GM21390 (cell line): ENCODE measurements at regions not wholly inside any gene's neighbourhood (a gene's known extent, or its start where the extent isn't known, plus 50 kb on each side); places are given as distances from the start of the nearest gene placed in this dataset.

Source experiments
- ATAC-seq: cut with Tn5 transposase; IDR thresholded peaks from one replicate; pipeline ENCODE4 v1.9.1; 2021; ENCODE audit not compliant: unreplicated experiment

- no peak for ATAC-seq
Measured at GRCh38 chr5:124591583-124591982, 154.9 kb downstream of the ZNF608 start.

- no peak for ATAC-seq
Measured at GRCh38 chr5:124590686-124591085, 155.8 kb downstream of the ZNF608 start.

GRCh38 chr5:124587280-124587679 is 159.2 kb downstream of the ZNF608 start:
- ATAC-seq = no peak

GRCh38 chr5:124584991-124585715 is 161.3 kb downstream of the ZNF608 start:
- no peak for ATAC-seq

- peak; percentile 99 for ATAC-seq
Measured at GRCh38 chr5:124583469-124584350, 162.7 kb downstream of the ZNF608 start.

- ATAC-seq = no peak
Measured at GRCh38 chr5:124582561-124582840, 163.9 kb downstream of the ZNF608 start.

GRCh38 chr5:124581738-124582560 is 164.5 kb downstream of the ZNF608 start:
- ATAC-seq = no peak

- ATAC-seq = no peak
Measured at GRCh38 chr5:124580925-124581737, 165.3 kb downstream of the ZNF608 start.

GRCh38 chr5:124580512-124580911 is 165.9 kb downstream of the ZNF608 start:
- ATAC-seq = no peak

GRCh38 chr5:124576848-124577409 is 169.5 kb downstream of the ZNF608 start:
- ATAC-seq = peak; percentile 95

- no peak for ATAC-seq
Measured at GRCh38 chr5:124575725-124576124, 170.7 kb downstream of the ZNF608 start.

GRCh38 chr5:124574521-124575436 is 171.7 kb downstream of the ZNF608 start:
- ATAC-seq = no peak

- no peak for ATAC-seq
Measured at GRCh38 chr5:124572971-124573370, 173.5 kb downstream of the ZNF608 start.

- no peak for ATAC-seq
Measured at GRCh38 chr5:124570285-124571035, 176.0 kb downstream of the ZNF608 start.

- ATAC-seq = no peak
Measured at GRCh38 chr5:124566875-124567450, 179.5 kb downstream of the ZNF608 start.

GRCh38 chr5:124561451-124561850 is 185.0 kb downstream of the ZNF608 start:
- ATAC-seq = no peak

- no peak for ATAC-seq
Measured at GRCh38 chr5:124560370-124560769, 186.1 kb downstream of the ZNF608 start.

GRCh38 chr5:124557761-124558160 is 188.7 kb downstream of the ZNF608 start:
- ATAC-seq = no peak
